Dendritic cell treated with granulocyte-macrophage colony-stimulating factor and Interleukin-4, amounts not matched to agents 40 ng/mL and 50 ng/mL, for 4 days (primary cell): ENCODE measurements at regions not wholly inside any gene's neighbourhood (a gene's known extent, or its start where the extent isn't known, plus 50 kb on each side); places are given as distances from the start of the nearest gene placed in this dataset.

Experiments used
- H3K27ac Mint-ChIP-seq: one replicate; pipeline ENCODE4 v1.8.0; 2022; ENCODE audit warnings: mild to moderate bottlenecking, mixed read lengths
- H3K27me3 Mint-ChIP-seq: one replicate; pipeline ENCODE4 v1.8.0; 2022; ENCODE audit warnings: mild to moderate bottlenecking, mixed read lengths
- H3K36me3 Mint-ChIP-seq: one replicate; pipeline ENCODE4 v1.8.0; 2022; ENCODE audit warnings: low read depth, mixed read lengths
- H3K4me1 Mint-ChIP-seq: one replicate; pipeline ENCODE4 v1.8.0; 2022; ENCODE audit warnings: low read depth, mixed read lengths
- H3K4me3 Mint-ChIP-seq: one replicate; pipeline ENCODE4 v1.8.0; 2022; ENCODE audit warnings: mild to moderate bottlenecking, moderate library complexity, mixed read lengths
- H3K9me3 Mint-ChIP-seq: one replicate; pipeline ENCODE4 v1.8.0; 2022; ENCODE audit warnings: mixed read lengths
- intact Hi-C: fragments of 100-400 bp; cut with micrococcal nuclease; formaldehyde crosslinking; loops from one replicate; pipeline ENCODE4 v1.15.0; 2022

DNA sequence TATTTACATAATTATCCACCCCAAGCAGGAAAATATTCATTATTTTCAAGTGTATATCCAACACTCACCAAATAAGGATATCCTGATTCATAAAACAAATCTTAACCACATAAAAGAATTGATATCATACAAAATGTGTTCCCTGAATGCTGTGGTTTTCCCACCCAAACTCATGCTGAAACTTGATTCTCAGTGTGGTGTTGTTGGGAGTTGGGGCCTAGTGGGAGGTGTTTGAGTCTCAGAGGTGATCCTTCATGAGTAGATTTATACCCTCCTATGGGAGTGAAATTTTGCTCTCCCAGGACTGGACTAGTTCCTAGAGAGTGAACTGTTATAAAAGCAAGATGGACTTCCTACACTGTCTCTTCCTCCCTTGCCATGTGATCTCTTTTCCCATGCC, 1028.3 kb downstream of the SORCS1 start:
- H3K4me3 Mint-ChIP-seq, result no peak overlapping the region
- H3K27me3 Mint-ChIP-seq, result no peaks in the 10 kb centered on the region
- no peaks in the 10 kb centered on the region for H3K36me3 Mint-ChIP-seq
- no peak overlapping the region for H3K27ac Mint-ChIP-seq
- intact Hi-C loops, result no loop called here
- H3K4me1 Mint-ChIP-seq, result no peaks in the 10 kb centered on the region
- no peaks in the 10 kb centered on the region for H3K9me3 Mint-ChIP-seq

DNA sequence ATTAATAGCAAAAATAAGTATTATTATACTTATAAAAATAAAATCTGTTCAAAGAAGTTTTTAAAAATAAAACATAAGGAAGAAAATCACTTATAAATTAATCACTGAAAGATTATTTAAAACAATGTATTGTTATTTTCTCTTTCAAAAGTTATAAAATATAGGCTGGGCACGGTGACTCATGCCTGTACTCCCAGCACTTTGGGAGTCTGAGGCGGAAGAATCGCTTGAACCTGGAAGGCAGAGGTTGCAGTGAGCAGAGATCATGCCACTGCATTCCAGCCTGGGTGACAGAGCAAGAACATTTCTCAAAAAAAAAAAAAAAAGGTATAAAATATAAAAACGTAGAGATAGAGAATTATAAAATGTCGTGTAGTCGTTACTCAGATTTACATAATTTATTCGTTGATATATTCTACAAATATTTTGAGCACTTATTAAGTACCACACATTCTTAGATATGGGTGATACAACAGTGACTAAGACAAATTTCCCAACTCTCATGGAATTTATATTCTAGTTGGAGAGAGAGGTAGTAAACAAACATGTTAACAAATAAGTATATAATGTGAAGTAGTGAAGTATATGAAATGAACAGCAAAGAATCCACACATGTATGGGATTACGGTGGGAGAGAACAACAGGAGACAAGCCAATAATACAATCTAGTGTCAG, 1030.0 kb downstream of the SORCS1 start:
- H3K27me3 Mint-ChIP-seq, result no peaks in the 10 kb centered on the region
- H3K4me1 Mint-ChIP-seq, result no peaks in the 10 kb centered on the region
- intact Hi-C loops, result no loop called here
- H3K9me3 Mint-ChIP-seq, result no peaks in the 10 kb centered on the region
- no peak overlapping the region for H3K4me3 Mint-ChIP-seq
- no peak overlapping the region for H3K27ac Mint-ChIP-seq
- H3K36me3 Mint-ChIP-seq, result no peaks in the 10 kb centered on the region

DNA sequence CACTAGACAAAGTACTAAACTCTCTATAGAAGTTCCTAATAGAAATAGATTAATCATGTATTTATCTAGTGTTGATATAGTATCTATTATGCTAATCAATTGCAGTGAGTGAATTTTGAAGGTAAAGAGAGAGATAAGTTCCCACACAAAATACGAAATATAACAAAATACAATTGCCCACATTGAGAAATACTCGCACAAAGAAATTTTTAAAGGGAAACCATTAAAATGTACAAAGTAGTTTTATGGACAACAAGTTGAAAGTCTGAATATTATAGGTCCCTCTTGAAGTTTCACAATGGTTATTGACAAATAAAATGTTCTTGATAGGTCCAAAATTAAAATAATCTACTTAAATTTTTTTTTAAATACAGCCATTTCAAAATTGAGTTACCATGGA, 1031.1 kb downstream of the SORCS1 start:
- no peak overlapping the region for H3K27ac Mint-ChIP-seq
- no peaks in the 10 kb centered on the region for H3K27me3 Mint-ChIP-seq
- no peaks in the 10 kb centered on the region for H3K4me1 Mint-ChIP-seq
- intact Hi-C loops, result no loop called here
- no peaks in the 10 kb centered on the region for H3K36me3 Mint-ChIP-seq
- no peak overlapping the region for H3K4me3 Mint-ChIP-seq
- H3K9me3 Mint-ChIP-seq, result no peaks in the 10 kb centered on the region

DNA sequence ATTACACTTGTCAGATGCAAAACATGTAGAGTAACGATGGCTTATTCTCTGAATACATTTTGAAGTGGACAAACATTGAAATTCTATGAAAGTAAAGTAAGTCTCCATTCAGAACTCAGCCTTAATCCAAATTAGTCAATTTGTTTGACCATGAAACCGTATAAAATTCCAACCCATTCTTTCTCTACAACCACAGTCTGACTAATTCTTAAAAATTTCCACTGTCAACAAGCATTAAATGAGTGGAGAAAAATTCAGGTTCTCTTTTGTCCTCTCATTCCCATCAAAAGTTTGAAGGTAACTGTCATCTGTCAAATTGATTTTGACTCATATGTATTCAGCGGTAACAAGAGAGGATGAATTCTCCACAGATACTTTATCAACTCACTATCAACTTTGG, 1031.5 kb downstream of the SORCS1 start:
- Mint-ChIP-seq H3K4me3 (no peak overlapping the region), H3K27ac (no peak overlapping the region), H3K4me1 (no peaks in the 10 kb centered on the region), H3K27me3 (no peaks in the 10 kb centered on the region), H3K9me3 (no peaks in the 10 kb centered on the region), H3K36me3 (no peaks in the 10 kb centered on the region)
- intact Hi-C loops, result no loop called here

DNA sequence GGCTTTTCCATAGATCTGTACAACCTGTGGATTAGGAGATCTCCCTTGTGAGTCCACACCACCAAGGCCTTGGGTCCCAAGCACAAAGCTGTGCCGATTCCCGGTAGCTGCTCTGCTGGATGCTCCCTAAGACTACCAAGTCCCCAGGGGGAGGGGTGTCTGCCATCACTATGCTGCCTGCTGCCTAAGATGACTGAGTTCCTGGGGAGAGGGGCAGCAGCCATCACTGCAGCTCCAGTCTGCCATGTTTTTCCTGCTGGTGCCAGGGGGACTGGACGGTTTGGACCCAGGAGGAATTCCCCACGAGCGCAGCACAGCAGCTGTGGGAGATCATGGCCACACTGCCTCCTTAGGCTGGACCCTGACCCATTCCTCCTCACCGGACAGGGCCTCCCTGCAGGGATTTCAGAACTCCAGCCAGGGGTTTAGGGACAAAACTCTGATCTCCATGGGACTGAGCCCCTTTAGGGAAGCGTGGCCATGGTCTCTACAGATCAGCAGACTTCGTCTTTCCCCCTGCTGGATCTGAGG, 1049.8 kb downstream of the SORCS1 start:
- H3K9me3 Mint-ChIP-seq, result peaks cover 39% of the 10 kb centered on the region
- no peaks in the 10 kb centered on the region for H3K36me3 Mint-ChIP-seq
- intact Hi-C loops, result no loop called here
- H3K27ac Mint-ChIP-seq, result no peak overlapping the region
- H3K4me3 Mint-ChIP-seq, result no peak overlapping the region
- no peaks in the 10 kb centered on the region for H3K4me1 Mint-ChIP-seq
- H3K27me3 Mint-ChIP-seq, result no peaks in the 10 kb centered on the region

DNA sequence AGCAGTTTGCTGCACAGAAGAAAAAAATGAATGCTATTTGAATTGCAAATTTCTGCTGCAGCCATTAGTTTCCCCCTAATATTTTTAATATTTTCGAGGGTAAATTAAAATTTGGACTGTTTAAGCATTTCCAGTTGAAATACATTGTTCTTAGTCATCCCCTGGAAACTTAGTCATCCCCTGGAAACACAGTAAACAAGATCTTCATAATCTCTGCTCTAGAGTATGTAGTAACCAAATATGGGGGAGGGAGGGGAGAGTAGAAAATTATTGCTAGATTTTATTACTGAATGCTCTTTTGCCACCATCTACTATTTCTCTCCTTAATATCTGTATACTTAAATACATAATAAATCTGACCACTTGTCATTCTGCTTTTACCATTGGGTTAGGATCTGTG, 1053.3 kb downstream of the SORCS1 start:
- Mint-ChIP-seq H3K36me3 (no peaks in the 10 kb centered on the region), H3K27me3 (no peaks in the 10 kb centered on the region), H3K27ac (no peak overlapping the region), H3K4me1 (no peaks in the 10 kb centered on the region), H3K4me3 (no peak overlapping the region), H3K9me3 (peaks cover 21% of the 10 kb centered on the region)
- intact Hi-C loops, result no loop called here

DNA sequence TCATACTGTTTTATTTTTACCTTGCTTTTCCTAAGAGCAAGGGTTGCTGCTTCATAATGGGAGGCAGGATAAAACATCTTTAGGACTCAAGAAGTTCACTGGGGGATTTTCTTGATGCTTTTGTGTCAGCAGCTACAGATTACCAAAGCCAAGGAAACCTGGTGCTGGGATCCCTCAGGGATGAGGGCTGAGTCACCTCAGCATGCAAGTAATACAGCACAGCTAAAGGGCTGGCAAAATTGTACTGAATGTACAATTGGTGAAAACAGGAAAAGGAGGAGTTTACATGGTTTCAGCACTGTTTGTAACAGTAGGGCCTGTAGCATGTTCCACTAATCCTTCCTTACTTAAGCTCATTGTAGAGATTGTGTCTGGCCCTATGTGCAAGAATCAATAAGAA, 1056.8 kb downstream of the SORCS1 start:
- Mint-ChIP-seq H3K9me3 (peaks cover 7% of the 10 kb centered on the region), H3K4me3 (no peak overlapping the region), H3K27ac (no peak overlapping the region), H3K4me1 (no peaks in the 10 kb centered on the region), H3K27me3 (no peaks in the 10 kb centered on the region), H3K36me3 (no peaks in the 10 kb centered on the region)
- intact Hi-C loops, result no loop called here

DNA sequence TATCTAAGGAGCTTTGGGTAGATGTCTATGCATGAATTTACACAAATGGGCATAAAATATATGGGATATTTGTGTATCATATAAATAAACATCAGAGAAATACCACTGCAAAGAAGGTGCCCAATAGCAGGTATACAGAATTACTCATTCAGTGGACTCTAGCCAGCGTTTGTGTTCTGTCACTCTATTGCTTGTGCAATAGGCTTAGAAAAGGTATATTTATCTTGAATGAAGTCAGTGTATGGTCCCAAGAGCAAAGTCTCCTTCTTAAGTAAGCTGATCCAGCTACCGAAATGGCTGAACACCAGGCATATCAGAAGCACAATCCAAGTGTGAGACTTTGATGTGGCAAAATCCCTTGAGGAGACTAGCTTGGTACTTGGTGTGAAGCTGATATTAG, 1058.4 kb downstream of the SORCS1 start:
- Mint-ChIP-seq H3K9me3 (peaks cover 7% of the 10 kb centered on the region), H3K27ac (no peak overlapping the region), H3K4me3 (no peak overlapping the region), H3K27me3 (no peaks in the 10 kb centered on the region), H3K36me3 (no peaks in the 10 kb centered on the region), H3K4me1 (no peaks in the 10 kb centered on the region)
- intact Hi-C loops, result no loop called here

DNA sequence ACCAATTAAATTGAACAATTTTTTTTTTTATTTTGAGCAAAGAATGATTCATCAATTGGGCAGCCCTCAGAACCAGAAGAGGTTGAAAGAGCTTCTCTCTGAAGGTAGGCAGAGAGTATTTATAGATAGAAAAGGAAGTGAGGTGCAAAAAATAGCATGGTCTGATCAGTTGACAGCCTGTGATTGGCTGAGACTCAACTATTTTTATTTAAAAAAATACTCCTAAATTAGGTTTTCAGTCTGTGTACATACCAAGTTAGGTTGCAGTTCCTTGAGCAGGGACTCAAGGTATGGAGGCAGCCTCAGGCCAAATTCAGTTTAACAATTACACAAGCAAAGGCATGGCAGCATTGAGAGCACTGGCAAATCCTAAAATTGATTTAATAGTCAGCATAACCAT, 1074.7 kb downstream of the SORCS1 start:
- Mint-ChIP-seq H3K9me3 (no peaks in the 10 kb centered on the region), H3K4me3 (no peak overlapping the region), H3K27ac (no peak overlapping the region), H3K4me1 (no peaks in the 10 kb centered on the region), H3K27me3 (no peaks in the 10 kb centered on the region), H3K36me3 (no peaks in the 10 kb centered on the region)
- intact Hi-C loops, result no loop called here

DNA sequence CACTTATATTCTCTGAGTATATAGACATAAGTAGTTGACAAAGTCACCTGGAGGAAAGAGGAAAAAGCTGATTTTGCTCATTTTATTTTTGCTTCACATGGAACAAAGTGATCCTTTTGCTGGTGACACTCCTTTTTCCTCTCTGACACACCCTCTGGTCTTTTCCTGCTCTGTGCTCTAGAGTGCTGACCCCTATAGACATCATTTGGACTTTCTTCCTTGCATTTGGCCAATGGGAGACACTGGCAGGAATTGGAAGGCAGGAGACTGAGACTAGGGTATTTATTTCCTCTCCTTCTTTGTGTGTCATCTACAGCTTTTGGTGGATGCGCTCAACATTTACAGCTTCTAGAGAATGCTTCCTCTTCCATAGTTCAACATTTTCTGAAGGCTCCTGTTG, 1078.1 kb downstream of the SORCS1 start:
- Mint-ChIP-seq H3K27me3 (no peaks in the 10 kb centered on the region), H3K36me3 (no peaks in the 10 kb centered on the region), H3K27ac (no peak overlapping the region), H3K4me1 (no peaks in the 10 kb centered on the region), H3K9me3 (no peaks in the 10 kb centered on the region), H3K4me3 (no peak overlapping the region)
- intact Hi-C loops, result no loop called here

DNA sequence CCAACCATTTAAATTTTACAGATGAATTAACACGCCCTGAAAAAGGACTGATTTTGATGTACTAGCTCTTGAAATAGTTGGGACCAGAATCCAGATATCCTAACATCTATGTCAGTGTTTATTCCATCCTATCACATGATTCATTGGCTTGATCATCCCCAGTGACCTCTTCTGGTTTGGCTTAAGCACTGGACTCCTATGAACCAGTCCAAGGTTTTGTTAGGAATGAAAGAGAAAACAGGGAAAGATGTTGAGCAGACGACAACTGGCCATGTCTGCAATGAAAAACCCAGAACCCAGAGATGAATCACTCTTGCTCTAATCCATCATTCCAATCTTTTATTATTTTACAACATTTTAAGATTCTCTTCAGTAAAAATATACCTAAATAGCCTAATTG, 1080.9 kb downstream of the SORCS1 start:
- H3K36me3 Mint-ChIP-seq, result no peaks in the 10 kb centered on the region
- H3K4me1 Mint-ChIP-seq, result no peaks in the 10 kb centered on the region
- intact Hi-C loops, result no loop called here
- no peaks in the 10 kb centered on the region for H3K9me3 Mint-ChIP-seq
- no peaks in the 10 kb centered on the region for H3K27me3 Mint-ChIP-seq
- no peak overlapping the region for H3K27ac Mint-ChIP-seq
- no peak overlapping the region for H3K4me3 Mint-ChIP-seq

DNA sequence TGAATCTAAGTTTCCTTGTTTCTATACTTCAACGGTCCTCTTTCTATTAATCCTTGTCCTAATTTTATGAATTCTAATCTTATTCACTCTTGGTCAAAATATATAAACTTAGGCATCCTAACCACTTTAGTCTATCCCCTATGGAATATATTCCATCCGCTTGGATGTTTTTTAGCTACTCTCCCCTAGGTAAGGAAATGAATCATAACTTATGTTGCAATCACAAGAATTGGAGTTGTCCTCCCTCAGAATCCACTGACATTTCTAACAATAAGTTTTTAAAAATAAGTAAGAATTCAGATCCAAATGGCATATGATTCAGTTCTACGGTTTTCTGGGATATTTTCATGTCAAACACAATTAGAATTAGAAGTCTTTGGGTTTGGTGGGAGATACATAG, 1081.6 kb downstream of the SORCS1 start:
- Mint-ChIP-seq H3K4me1 (no peaks in the 10 kb centered on the region), H3K9me3 (no peaks in the 10 kb centered on the region), H3K36me3 (no peaks in the 10 kb centered on the region), H3K4me3 (no peak overlapping the region), H3K27ac (no peak overlapping the region), H3K27me3 (no peaks in the 10 kb centered on the region)
- intact Hi-C loops, result no loop called here

DNA sequence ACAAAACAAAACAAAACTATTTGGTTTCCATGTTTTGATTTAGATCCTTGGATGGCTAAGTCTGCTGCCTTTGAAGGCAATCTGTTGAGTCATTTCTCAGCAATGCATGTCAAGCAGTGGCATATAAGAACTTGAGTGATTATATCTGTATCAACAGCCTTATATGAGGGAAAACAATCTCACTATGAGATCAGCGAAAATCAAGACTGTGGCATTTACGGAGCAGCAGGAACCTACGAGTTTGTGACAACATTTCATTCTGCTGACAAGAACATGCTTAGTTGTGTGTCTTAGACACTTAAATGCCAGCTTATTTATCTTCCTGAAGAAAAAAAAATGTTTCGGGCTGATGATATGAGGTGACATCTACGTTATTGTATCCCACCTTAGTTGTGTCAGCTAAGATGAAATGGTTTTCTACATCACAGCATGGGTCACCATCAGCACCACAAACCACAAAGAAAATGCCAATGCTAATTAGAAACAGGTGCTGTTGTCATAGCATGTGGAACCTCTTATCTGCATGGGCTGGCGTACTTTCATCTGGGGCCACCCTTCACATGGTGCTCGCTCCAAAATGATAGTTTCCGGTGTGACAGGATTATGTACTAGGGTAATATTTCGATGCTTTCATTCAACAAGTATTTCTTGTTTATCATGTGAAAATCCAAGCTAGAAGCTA, 1085.5 kb downstream of the SORCS1 start:
- H3K36me3 Mint-ChIP-seq, result no peaks in the 10 kb centered on the region
- no peaks in the 10 kb centered on the region for H3K9me3 Mint-ChIP-seq
- no peaks in the 10 kb centered on the region for H3K27me3 Mint-ChIP-seq
- no peaks in the 10 kb centered on the region for H3K4me1 Mint-ChIP-seq
- intact Hi-C loops, result no loop called here
- H3K4me3 Mint-ChIP-seq, result no peak overlapping the region
- no peak overlapping the region for H3K27ac Mint-ChIP-seq

DNA sequence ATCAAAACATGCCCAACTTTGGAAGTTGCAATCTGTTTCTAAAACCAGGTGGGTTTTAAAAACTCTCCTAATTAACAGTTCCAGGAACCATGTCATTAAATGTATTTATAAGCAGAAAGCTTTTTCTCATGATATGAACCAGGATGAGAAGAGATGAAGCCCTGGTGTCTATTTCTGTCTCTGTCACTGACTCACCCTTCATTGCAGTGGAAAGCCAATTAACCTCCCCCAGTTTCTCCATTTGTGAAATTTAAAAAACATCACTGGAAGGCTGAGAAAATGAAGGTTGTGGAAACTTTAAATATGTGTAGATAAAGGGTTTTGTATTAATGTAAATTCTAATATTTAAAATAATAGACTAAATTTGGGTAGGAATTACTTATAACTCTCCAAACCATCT, 1088.0 kb downstream of the SORCS1 start:
- H3K9me3 Mint-ChIP-seq, result peaks cover 6% of the 10 kb centered on the region
- intact Hi-C loops, result no loop called here
- H3K36me3 Mint-ChIP-seq, result no peaks in the 10 kb centered on the region
- H3K27me3 Mint-ChIP-seq, result no peaks in the 10 kb centered on the region
- H3K4me3 Mint-ChIP-seq, result no peak overlapping the region
- H3K4me1 Mint-ChIP-seq, result no peaks in the 10 kb centered on the region
- H3K27ac Mint-ChIP-seq, result no peak overlapping the region

DNA sequence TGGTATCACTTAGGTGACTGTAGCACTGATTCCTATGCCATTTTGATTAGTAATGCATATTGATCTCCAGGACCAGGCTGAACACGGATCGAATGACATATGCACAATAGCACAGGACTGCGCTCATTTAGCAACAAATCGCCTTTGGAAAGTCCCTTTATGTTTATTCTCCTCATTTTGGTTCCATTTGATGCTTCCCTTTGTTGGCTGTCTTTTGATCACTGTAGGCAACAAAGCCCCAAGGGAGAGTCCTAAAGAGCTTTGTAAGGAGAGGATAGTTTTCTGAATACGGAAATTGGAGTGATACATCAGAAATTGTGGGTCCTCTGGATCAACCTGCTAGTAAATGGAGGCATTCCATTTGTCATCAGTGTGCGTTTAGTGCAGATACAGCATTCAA, 1111.4 kb downstream of the SORCS1 start:
- intact Hi-C loops, result no loop called here
- H3K27ac Mint-ChIP-seq, result no peak overlapping the region

More for the DNA sequence above, 1111.4 kb downstream of the SORCS1 start:
- Mint-ChIP-seq H3K36me3 (no peaks in the 10 kb centered on the region), H3K9me3 (peaks cover 5% of the 10 kb centered on the region), H3K4me3 (no peak overlapping the region), H3K27me3 (no peaks in the 10 kb centered on the region), H3K4me1 (no peaks in the 10 kb centered on the region)
